GM21576 (cell line): ENCODE measurements at regions not wholly inside any gene's neighbourhood (a gene's known extent, or its start where the extent isn't known, plus 50 kb on each side); places are given as distances from the start of the nearest gene placed in this dataset.
"Not testable (repeated sequence)": the region's sequence is repeated elsewhere in the genome, so short reads cannot be mapped to it uniquely, and the experiment has no call there.

ENCODE experiments used
- ATAC-seq: cut with Tn5 transposase; IDR thresholded peaks from one replicate; pipeline ENCODE4 v1.9.1; 2021; ENCODE audit warnings: mild to moderate bottlenecking, moderate library complexity; ENCODE audit not compliant: unreplicated experiment

GRCh38 chr14:65959563-65960024, 526.6 kb upstream of the CCDC196 start:
- no peak for ATAC-seq

GRCh38 chr14:65961004-65961403, 525.2 kb upstream of the CCDC196 start:
- ATAC-seq = no peak

- ATAC-seq = no peak
Observed at GRCh38 chr14:65962952-65963351, 523.2 kb upstream of the CCDC196 start.

GRCh38 chr14:65964366-65964765, 521.8 kb upstream of the CCDC196 start:
- ATAC-seq = no peak

GRCh38 chr14:65966188-65966587, 520.0 kb upstream of the CCDC196 start:
- ATAC-seq = no peak

- no peak for ATAC-seq
Observed at GRCh38 chr14:65972346-65972870, 513.8 kb upstream of the CCDC196 start.

GRCh38 chr14:65972891-65973290, 513.3 kb upstream of the CCDC196 start:
- no peak for ATAC-seq

- ATAC-seq = no peak
Observed at GRCh38 chr14:65975865-65976264, 510.3 kb upstream of the CCDC196 start.

- no peak for ATAC-seq
Observed at GRCh38 chr14:65976761-65977404, 509.3 kb upstream of the CCDC196 start.

- ATAC-seq = no peak
Observed at GRCh38 chr14:65981192-65981843, 504.9 kb upstream of the CCDC196 start.

- ATAC-seq = no peak
Observed at GRCh38 chr14:65986041-65986440, 500.1 kb upstream of the CCDC196 start.

GRCh38 chr14:65989981-65990380, 496.2 kb upstream of the CCDC196 start:
- ATAC-seq = no peak

- no peak for ATAC-seq
Observed at GRCh38 chr14:65991104-65991503, 495.1 kb upstream of the CCDC196 start.

GRCh38 chr14:65991935-65992334, 494.2 kb upstream of the CCDC196 start:
- ATAC-seq = not testable (repeated sequence)

- ATAC-seq = no peak
Observed at GRCh38 chr14:65993103-65993502, 493.1 kb upstream of the CCDC196 start.

- no peak for ATAC-seq
Observed at GRCh38 chr14:65993996-65994395, 492.2 kb upstream of the CCDC196 start.

GRCh38 chr14:65997347-65997746, 488.8 kb upstream of the CCDC196 start:
- ATAC-seq = no peak

GRCh38 chr14:65999865-66000264, 486.3 kb upstream of the CCDC196 start:
- ATAC-seq = no peak

- ATAC-seq = no peak
Observed at GRCh38 chr14:66000766-66001165, 485.4 kb upstream of the CCDC196 start.

GRCh38 chr14:66001356-66001755, 484.8 kb upstream of the CCDC196 start:
- ATAC-seq = no peak

- ATAC-seq = no peak
Observed at GRCh38 chr14:66003082-66003730, 483.0 kb upstream of the CCDC196 start.

GRCh38 chr14:66005900-66006434, 480.2 kb upstream of the CCDC196 start:
- no peak for ATAC-seq
